GM19324 (cell line): ENCODE measurements at regions not wholly inside any gene's neighbourhood (a gene's known extent, or its start where the extent isn't known, plus 50 kb on each side); places are given as distances from the start of the nearest gene placed in this dataset.

ENCODE experiments used
- ATAC-seq: cut with Tn5 transposase; IDR thresholded peaks from one replicate; pipeline ENCODE4 v1.9.1; 2021; ENCODE audit warnings: mild to moderate bottlenecking, moderate library complexity; ENCODE audit not compliant: unreplicated experiment, low FRiP score

DNA sequence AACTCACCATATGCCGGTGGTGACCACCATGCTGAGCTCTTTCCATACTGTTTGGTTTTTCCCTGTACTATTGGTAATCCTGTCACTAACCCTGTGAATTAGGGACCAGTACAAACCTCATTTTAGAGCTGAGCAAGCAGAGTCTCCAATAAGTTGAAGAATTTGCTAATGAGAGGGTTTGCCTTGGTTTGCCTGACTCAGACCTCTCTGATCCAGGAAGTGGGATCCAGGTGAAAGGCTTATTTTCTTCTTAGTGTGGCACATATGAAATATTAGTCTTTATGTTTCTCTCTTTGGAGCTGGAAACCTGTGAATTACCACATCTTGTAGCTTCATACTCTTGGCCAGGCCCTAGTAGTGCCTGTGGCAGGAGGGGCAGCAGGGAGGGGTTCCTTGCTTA lies 114.1 kb upstream of the IGFBP3 start:
- no peak for ATAC-seq

DNA sequence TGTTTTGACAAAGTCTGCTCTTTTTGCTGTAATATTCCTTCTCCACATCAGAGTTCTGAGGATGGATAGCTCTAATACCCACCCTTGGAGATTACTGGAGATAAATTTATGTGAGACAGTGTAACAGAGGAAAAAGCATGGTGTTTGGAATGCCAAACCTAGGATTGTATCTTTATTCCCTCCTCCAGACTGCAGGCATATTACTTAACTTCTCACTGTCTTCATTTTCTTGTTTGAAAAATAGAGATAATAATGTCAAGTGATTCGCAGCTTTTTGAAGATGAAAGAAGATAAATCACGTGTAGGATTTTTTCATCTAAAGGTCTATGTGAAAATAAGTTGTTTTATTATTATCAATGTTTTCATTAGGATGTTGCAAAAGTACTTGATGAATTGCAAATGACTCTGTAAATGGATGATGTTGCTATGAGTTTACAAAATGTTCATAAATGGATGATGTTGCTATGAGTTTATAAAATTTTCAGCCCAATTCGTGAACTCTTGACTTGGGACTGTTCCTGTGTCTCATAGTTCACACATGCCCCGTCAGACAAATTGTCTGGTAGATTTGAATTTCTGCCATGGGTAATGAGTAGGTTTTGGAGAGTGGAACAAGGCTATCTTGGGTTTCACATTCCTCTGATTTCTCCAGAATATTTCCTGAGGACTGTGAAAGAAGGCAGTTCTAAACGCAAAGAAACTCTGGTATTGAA lies 113.1 kb upstream of the IGFBP3 start:
- ATAC-seq = no peak

DNA sequence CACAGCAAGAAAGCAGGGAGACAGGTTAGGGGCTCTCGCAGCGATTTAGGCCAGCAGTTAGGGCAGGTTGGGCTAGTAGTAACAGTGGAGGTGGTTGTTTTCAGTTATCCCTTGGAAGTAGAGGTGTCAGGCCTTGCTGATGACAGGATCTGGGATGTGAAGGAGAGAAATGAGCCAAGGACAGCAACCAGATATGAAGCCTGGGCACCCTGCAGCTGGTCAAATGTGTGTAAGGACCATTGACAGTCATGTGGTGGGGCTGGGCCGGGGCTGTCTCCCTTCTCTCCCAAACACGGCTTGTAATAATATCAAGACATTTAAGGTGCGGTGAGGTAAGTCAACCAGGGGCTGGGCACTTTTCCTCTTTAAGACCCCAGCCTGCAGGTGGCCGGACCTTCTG lies 112.5 kb upstream of the IGFBP3 start:
- ATAC-seq = no peak

DNA sequence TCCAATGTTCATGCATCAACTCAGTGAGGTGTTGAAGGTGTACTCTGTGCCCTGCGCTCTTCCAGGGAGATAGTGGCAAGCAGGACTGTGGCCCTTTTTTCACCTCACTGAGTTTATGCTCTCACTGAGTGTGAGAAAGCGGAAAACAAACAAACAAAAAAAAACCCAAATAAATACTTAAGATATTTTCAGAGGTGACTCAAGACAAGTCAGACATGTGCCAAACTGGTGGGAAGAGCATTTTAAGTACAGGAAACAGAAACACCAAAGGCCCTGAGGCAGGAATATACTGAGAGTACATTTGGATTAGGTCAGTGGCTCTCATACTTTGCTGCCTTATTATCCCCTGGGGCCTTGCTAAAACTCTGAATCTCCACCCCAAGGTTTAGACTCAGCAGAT lies 111.9 kb upstream of the IGFBP3 start:
- ATAC-seq = no peak

DNA sequence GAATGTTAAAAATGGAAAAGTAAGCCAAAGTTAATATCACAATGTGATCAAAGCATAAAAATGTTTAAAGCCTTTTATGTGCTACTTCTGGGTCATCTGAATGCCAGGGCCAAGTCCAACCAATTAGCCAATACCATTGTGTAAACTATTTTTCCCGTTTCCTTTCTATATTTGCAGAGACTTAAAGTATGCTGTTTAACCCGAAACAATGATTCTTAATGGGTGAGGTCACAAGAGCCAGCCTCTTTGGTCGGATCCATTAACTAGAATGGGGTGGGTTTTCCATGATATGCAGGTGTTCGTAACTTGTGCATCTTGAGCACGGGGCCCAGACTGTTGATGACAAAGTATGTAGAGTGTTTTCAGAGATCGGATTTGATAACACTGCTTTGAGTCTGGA lies 111.3 kb upstream of the IGFBP3 start:
- ATAC-seq = no peak

DNA sequence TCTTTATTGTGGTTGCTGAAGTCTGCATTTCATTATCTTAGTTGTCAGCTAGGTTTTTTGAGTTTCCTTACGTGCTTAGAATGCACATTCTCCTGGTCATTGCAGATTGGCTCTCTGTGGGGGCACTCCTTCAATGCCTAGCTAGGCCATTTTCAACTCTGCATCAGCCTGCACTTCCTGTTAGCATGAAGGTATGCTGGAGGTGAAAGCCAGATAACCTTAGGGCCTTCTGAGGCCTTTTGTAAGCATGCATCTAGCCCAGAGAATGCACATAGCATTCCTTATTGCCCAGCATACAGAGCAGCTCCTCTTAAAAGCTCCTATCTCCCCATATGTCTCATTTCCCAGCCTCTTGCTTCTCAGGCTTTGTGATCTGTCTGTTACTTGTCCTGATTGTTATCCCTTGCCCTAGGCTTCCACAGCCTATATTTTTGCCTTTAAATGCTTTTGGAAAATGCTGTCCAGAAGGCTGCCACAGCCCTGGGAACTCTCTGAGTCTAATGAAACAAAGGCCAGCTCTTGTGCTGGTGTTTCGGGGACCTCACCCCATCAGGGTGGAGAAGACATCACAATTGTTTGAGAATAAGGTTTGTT lies 108.1 kb upstream of the IGFBP3 start:
- ATAC-seq = no peak

DNA sequence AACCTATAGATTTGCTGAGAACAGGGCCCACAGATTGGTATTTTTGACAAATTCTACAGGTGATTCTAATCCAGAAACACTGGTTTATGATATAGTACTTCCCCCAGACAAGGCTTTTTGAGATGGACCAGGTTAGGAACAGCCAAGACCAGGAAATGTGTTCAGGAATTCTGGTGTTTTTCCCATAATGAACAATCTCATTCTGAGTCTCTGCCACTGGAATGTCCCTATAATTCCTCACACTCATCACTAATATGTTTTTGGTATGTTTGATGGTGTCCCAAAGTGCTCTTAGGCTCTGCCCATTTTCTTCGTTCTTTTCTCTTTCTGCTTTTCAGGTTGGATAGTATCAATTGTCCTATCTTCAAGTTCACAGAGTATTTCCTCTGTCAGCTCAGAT lies 107.2 kb upstream of the IGFBP3 start:
- no peak for ATAC-seq

DNA sequence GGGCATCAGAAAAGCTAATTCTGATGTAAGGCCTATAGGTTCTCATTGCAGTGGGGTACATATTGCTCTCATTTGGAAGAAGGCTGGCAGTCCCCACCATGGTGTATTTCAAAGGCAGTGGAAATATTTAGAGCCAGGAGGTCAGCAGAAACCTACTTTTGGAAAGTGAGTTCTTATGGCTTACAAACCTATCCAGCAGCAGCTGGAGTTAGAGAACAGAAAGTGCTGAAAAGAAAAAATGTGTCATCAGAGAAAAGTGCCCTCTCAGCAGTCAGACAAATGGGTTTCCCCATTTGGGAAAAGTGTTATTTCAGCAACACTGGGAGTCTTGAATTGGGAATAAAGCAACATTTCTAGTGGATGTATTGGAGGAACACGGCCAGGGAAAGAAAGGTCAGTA lies 105.7 kb upstream of the IGFBP3 start:
- no peak for ATAC-seq

DNA sequence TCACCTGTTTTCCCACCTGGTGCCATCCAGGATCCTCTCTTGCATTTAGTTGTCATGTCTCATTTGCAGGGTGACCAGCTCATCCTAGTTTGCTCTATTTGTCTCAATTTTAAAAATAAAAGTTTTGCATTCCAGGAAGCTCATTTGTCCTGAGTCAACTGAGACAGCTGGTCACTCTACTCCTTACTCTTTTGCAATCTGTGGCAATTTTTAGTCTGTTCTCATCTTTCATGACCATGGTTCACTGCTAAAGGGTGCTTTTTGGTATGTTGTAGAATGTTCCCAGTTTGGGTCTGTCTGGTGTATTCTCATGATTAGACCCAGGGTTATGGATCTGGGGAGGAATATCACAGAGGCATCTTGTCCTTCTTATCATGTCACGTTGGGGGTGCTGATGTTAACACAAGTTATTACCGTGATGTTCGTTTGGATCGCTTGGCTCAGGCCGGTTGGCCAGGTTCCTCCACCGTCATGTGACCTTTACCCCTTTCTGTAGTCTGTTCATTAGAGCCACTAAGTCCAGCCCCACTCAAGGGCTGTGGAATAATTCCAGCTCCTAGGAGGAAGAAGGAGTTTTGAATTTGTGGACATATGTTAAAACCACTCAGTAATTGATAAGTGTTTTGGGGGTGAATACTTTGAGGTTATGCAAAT lies 103.3 kb upstream of the IGFBP3 start:
- ATAC-seq = no peak

DNA sequence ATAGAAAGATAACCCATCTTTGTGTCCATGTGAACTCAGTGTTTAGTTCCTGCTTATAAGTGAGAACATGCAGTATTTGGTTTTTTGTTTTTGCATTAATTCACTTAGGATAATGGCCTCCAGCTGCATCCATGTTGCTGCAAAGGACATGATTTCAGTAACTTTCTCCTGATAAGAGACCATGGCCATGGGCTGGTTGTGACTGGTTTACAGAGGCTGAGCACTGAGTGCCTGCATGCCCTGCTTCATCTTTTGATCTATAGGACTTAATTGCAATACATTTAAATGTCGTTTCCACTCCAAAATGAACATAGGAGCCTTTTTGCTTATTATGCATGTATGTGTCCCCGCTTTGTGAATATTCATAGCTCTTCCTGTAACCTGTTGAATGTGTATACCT lies 101.3 kb upstream of the IGFBP3 start:
- no peak for ATAC-seq

DNA sequence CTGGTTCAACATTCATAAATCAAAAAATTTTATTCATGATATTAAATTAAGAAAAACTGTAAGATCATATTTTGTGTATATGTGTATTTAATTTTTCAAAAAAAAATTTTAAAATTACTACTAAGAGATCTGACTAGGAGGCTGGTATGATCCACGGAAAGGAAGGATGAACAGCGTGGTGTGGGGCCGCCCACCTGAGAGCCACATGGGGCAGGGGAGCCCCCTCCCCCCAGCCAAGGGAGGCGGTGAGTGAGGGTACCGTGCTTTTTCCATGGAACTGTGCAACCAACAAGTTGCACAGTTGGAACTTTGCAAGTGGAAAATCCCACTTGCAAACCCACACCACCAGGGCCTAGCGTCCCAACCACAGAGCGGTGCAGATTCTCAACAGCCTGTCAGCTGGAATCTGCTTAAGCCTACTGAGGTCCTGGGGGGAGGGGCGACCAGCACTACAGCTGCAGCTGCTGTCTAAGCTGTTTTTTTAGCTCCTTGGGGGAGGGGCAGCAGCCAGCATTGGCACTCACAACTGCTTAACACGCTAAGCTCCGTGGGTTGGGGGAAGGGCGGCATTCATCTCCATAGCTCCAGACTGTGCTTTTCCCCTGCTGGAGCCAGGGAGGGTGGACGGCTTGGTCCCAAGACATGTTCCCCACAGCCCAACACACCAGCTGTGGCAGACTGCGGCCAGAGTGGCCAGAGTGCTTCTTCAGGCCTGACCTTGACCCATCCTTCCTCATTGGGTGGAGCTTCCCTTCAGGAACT lies 94.2 kb upstream of the IGFBP3 start:
- no peak for ATAC-seq

DNA sequence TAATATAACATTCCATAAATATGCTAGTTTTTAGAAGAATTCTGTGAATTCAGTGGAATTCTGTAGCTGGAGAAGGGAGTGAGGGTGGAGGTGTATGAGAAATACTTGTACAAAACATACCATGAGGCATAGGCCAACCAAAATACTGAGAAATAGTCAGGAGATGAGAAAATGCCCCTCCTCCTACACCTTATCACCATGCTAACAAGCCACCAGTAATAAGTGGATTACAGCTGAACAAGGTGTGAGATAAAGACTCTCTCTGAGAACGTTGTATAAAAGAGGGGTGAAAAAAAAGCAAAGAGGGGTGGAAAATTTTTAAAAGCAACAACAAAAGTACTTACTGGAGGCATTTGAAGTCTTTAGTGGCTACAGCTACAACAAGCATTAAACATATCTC lies 90.4 kb upstream of the IGFBP3 start:
- no peak for ATAC-seq

DNA sequence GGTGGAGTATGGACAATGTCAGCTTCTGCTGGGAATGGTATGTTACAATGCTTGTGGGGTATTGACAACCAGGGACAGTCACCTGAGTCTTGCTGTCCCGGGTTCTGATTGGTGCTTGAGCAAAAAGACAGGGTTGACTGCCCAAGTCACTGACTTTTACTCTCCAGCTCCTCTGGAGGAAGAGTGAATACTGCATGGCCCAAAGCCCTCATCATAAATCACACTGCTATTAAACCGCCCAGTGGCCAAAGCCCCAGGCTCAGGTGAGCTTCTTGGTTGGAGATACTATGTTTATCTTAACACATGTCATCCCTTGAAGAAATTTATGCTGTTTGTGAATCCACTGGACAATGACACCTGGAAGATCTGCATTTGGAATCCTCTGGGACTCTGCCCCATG lies 90.0 kb upstream of the IGFBP3 start:
- no peak for ATAC-seq

DNA sequence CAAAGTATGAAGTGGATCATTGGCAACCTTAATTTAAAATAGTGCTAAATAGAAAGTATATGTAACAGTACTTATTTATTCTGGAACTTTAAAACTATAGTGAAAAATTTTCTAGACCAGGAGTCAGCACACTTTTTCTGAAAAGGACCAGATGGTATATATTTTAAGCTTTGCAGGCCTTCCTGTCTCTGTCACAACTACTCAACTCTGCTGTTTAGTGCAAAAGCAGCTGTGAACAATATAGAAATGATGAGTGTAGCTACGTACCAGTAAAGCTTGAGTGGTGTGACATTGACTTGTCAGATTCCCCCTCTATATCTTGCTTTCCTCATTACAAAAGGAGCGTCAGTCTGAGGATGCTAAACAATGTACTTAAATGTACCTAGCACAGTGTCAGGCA lies 88.1 kb upstream of the IGFBP3 start:
- no peak for ATAC-seq

DNA sequence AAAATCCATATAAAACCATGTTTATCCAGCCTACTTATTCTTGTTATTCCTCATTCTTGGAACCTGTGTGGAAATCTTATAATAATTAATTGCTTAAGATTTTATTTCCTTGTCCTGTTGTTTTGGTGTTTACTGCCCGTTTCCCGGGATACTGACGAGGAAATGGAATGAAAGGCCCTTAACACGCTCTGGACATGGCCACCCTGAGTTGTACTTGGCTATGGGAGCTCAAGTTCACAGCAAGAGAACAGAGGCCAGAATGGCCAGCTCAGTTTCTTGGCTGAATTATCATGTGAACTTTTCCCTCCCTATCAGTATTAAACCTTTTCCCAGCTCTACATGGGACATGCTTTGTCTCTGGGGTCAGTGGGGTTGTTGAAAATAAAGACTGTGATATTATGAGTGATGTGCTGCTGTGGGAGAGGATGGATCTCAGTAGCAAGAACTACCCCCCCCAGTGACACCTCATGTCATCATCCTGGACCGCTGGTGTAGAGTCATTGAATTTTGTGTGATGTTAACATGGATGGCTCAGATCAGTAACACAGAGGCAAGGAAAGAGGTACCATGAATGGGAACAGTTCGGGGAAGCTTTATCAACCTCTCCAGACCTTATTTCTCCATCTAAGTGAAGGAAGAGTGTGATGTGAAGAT lies 87.0 kb upstream of the IGFBP3 start:
- no peak for ATAC-seq

DNA sequence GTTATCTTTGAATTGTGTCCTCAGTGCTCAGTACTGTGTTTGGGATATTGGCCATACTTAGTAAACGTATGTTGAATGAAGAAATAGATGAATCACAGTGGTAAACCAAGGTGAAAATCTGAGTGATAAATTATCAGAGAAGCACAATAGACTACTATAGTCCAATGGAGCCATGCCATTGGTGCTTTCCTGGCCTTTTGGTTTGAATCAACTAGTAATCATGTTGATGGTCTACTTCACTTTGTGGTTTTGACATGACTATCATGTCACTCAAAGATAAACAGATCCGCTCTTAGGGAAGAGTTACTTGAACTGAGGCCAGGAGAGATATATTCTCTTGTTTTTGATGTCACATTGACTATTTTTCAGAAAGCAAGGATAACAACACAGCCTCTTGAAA lies 86.1 kb upstream of the IGFBP3 start:
- ATAC-seq = no peak

DNA sequence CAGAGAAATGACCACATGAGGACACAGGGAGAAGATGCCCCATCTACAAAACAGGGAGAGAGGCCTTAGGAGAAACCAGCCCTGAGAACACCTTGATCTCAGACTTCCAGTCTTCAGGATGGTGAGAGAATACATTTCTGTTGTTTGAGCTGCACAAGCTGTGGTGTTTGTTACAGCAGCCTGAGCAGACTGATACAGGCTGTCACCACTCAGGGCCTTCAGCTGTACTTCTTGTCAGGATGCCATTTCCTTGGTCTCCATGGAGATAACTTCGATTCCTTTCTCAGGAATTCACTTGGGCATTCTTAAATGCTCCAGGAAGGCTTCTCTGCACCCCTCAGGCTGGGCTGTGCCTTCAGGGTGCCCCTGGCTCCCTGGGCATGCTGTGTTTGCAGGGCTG lies 85.7 kb upstream of the IGFBP3 start:
- no peak for ATAC-seq

DNA sequence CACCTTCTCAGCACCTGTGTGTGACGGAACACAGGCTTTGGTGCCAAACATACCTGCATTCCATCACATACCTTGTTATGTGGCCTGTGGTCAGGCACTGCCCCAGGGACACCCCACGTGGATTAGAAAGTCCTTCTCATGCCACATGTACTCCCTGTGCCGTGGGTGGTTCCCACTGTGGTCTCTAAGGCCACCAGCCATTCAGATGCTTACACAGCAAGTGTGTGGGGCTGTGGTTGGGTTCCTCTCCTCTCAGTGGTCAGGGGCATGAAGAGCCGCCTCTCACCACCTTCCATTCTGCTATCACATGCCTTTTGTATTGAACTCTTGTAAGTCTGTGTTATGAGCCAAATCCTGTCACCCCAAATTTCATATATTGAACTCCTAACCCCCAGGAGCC lies 85.1 kb upstream of the IGFBP3 start:
- ATAC-seq = no peak

DNA sequence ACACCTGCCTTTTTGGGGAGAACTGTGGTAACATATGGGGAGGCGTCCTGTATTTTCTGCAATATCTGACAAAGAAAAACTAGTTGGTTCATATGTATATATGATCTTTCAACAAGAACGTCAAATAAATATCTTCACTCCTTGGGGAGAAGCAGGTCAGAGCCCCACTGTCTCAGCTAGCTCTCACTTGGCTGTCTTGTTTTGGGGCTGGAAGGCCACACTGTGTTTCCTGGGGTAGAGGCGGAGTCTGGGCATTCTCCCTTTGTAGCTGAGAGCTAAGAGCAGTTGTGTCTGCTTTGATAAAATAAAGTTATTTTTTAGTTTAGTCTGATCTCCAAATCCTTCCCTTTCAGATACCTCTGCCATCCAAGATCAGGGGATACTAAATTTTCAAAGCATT lies 83.9 kb upstream of the IGFBP3 start:
- no peak for ATAC-seq

DNA sequence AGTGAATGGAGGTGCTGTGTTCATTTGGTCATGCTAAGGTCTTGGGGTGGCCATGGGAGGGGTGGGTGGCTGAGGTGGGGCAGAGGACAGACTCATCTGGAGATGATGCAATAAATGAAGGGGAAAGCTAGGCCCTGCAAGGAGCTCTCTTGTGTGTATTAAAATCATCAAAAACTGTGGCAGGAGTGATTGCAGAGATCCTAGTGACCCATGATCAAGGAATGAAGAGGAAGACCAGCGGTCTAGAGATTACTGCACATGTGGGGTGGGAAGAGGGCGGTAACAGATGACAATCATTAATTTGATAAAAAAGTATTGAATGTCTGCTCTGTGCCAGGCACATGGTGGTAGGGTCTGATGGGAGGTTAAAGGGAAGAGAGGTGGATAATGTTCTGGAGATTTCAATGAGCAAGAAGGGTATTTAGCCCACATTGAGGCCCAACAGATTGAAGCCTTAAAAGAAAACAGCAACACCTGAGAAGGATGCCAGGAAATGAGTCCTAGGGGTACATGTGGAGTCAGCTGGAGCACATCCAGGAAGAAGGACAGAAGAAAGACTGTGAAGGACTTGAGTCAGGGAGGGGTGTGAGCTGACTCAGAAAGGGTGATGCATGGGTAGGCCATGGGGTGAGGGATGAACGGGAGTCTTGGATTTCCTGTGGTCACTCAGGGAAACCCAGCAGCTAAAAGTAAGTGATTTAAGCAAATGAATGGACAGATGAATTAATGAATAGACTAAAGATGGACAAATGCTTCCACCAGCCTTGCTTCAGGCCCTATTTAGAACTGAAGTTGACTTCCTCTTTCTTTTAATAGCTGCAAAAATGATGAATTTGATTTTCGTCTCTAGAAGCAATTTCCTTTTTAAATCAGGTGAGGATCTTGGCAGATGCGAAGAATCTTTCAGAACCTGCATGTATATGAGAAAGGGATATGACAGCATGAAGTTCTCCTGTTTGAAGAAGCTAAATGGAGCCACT lies 83.1 kb upstream of the IGFBP3 start:
- ATAC-seq = no peak
